CD4-positive, alpha-beta T cell treated with Interferon alpha-2 for 1 hour (primary cell): ENCODE measurements at regions not wholly inside any gene's neighbourhood (a gene's known extent, or its start where the extent isn't known, plus 50 kb on each side); places are given as distances from the start of the nearest gene placed in this dataset.
"Not testable (repeated sequence)": the region's sequence is repeated elsewhere in the genome, so short reads cannot be mapped to it uniquely, and the experiment has no call there.

Experiments
- DNase-seq, 2 donors: peaks; one replicate each; pipeline ENCODE4 v3.0.0-alpha.2; 2020 to 2022

DNA sequence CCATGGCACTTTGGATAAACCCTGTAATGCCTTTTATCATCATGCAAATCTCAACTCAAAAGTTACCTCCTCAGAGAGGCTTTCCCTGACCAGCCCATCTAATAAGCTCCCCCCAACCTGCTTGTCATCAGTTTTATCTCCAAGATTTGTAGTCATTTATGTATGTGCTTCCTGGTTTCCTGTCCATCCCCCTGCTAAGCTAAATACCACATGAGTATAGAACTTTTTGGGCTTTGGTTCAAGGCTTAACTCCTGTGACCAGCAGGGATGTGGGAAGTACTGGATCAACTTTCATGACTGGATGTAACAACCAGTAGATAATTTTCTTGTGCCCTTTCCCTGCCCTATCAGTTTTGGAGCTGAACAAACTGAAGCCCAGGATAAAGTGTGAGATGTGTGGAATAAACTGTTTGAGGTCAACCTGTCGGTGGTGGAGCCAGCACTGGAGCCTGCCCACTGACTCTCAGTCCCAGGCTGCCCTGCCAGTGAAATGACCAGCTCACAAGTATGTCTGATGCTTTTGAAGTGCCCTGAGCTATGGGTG is 148.6 kb downstream of the CYP26A1 start:
- no peak for DNase-seq

DNA sequence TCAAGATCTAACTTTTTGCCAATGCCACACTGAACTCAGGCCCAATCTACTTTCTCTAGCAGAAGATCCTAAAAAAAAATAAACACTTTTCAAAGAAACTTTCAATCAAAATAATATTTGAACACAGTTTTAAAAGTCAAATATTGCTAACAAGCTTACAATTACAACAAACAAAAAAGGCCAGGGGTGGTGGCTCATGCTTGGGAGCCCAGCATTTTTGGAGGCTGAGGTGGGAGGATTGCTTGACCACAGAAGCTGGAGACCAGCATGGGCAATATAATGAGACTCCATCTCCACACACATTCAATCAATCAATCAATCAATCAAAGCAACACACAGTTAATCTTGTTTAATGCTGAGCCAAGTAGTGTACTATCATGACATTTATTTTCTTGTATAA is 149.2 kb downstream of the CYP26A1 start:
- no peak for DNase-seq

- no peak for DNase-seq
Measured at GRCh38 chr10:93223336-93223735, 149.6 kb downstream of the CYP26A1 start.

DNA sequence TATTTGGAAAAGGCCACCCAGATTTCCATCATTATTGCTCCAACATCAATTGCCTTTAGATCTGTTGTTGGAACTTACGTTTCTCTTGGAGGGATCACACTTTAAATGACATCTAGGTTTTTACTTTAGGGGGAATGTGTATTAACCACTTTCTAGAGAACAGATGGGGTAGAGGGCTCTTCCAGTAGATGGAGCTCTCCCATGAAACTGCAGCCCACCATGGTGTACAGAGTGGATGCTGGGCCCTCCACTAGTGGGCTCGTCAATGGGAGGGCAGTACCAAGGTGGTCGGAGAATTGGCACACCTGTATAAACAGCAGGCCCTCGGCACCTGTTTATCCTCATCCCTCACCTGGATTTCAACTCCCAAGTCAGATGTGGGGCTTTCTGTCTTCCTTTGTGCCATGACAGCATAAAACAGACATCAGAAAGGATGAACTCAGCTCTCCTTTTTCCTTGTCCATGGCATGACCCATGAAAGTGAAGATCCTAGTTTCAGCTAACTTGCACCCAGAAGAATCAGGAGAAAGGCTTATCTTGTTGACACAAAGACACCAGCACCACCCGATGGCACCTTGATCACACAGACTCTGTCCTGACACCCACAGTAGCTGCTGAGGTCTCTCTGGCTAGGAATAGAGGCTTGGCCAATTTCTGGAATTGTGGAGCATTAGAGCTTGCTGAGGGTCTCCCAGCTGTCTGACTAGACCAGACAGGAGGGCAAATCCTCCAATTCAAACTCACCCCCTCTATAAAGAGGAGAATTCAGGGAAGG is 150.5 kb downstream of the CYP26A1 start:
- DNase-seq = no peak

GRCh38 chr10:93225938-93226337 is 152.2 kb downstream of the CYP26A1 start:
- DNase-seq = no peak

GRCh38 chr10:93226619-93227018 is 152.9 kb downstream of the CYP26A1 start:
- DNase-seq = no peak

DNA sequence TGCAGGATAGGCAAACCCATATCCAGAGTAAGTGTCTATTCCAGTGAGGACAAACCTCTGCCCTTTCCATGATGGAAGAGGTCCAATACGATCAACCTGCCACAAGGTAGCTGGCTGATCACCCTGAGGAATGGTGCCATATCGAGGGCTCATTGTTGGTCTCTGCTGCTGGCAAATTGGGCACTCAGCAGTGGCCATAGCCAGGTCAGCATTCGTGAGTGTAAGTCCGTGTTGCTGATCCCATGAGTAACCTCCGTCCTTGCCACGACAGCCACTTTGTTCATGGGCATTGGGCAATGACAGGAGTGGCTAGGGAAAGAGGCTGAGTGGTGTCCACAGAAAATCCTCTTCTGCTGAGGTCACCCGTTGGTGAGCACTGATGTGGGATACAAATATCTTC is 156.9 kb downstream of the CYP26A1 start:
- DNase-seq = not testable (repeated sequence)

DNA sequence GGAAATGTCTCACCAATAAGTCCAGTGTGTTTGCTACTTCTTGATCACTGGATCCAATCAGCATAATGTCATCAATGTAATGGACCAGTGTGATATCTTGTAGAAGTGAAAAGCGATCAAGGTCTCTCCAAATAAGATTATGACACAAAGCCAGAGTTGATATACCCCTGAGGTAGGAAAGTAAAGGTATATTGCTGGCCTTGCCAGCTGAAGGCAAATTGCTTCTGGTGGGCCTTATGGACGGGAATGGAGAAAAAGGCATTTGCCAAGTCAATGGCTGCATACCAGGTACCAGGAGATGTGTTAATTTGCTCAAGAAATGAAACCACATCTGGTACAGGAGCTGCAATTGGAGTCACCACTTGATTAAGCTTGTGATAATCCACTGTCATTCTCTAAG is 158.5 kb downstream of the CYP26A1 start:
- not testable (repeated sequence) for DNase-seq

DNA sequence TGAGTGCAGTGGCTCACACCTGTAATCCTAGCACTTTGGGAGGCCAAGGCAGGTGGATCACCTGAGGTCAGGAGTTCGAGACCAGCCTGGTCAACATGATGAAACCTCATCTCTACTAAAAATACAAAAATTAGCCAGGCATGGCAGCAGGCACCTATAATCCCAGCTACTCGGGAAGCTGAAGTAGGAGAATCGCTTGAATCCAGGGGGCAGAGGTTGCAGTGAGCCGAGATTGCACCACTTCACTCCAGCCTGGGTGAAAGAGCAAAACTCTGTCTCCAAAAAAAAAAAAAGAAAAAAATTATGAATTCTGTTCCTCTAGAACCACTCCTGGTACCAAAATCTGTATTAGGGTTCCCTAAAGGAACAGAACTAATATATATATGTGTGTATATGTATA is 161.2 kb downstream of the CYP26A1 start:
- DNase-seq = not testable (repeated sequence)

GRCh38 chr10:93235686-93236085 is 162.0 kb downstream of the CYP26A1 start:
- no peak for DNase-seq

DNA sequence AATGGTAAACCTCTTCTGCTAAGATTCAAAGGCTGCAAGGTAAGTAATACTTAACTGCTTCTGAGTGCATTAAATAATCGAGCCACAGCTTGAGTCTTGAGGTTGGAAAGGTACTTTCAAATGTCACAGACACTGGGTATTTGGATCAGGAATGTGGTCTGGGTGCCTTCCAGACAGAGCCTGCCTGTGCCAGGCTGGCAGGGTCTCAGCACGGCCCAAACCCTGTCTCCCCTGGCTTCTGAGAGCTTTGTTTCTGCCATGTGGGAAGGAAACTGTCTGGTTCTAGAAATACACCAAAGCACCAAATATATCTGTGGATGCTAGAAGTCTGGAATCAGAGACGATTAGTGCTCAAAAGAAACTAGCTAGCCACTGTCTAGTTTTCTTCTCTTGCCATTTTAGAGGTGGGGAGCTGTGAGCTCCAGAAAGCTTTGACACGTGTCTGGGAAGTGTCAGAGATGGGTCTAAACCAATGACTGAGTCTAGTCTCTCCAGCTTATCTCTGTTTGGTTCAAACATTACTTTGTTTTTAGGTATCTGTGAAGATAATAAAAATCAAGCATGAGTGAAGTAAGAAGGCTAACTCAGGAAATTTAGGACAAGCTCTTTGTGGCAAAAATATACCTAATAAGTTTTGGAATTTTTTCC is 162.8 kb downstream of the CYP26A1 start:
- no peak for DNase-seq

DNA sequence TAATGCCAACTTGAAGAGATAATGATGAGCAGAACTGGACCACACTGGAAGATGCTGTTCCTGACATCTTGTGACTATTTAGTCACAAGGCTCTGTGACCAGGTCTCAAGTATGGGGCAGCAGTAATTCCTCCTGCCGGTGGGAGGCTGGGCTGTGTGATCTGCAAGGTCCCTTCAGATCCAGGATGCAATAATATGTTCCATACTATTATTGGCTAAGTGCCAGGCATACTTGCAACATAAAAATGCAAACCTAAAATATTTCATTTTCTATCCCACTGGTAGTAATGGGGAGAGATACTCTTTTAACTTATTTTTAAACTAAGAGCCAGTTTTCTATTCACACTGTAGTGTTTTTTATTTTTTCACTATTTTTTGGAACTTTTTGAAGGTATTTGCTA is 171.5 kb downstream of the CYP26A1 start:
- DNase-seq = no peak

- no peak for DNase-seq
Measured at GRCh38 chr10:93245779-93246178, 172.1 kb downstream of the CYP26A1 start.

- no peak for DNase-seq
Measured at GRCh38 chr10:93248583-93249227, 175.0 kb downstream of the CYP26A1 start.

DNA sequence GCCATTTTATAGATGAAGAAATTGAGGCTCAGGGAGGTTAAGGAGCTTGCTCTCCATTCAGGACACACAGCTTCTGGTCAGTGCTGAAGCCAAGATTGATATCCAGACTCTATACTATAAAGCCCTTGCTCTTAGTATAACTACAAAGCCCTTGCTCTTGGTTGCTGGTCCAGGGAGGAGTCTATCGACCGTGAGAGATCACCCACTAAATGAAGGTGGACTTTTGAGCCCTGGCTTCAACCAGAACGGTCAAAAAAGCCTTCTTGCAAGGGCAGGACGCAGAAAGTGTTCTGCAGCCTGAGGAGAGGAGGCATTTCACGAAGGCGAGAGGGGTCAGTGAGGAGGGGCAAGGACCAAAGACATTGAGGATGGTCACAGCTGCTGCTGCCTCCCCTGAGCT is 176.3 kb downstream of the CYP26A1 start:
- DNase-seq = no peak

DNA sequence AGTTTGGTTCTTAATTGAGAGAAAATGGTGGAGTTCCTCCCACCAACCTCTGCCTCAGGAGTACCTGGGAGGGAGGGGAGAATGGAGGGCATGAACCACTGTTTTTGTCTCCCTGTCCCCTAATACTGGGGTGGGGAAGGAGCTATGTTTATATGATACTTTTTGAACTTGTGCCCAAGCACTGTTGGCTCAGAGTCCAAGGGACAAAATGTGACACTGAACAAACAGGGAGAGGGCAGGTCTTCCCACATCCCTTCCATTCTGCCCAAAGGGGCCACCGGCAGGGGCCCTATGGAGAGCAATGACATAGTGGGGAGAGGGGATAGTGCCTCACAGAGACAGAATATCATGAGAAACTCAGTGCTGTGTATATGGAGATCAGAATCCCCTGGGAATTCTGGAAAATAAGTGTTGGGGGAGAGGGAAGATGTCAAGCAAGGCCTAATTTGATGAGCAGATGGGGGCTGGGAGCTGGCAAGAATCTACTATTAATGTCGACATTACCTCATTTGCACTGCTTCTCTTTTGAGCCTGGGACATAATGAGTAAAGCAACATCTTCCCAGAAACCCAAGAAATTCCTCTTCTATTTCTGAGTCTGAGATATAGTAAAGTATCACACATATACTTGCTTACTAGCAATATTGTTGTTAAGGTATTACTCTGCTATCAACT is 180.6 kb downstream of the CYP26A1 start:
- no peak for DNase-seq

GRCh38 chr10:93255546-93255945 is 181.9 kb downstream of the CYP26A1 start:
- DNase-seq = no peak
